OCI-LY3 (cell line): ENCODE measurements at regions not wholly inside any gene's neighbourhood (a gene's known extent, or its start where the extent isn't known, plus 50 kb on each side); places are given as distances from the start of the nearest gene placed in this dataset.

Source experiments
- EZH2phosphoT487 ChIP-seq: fragments of 200-600 bp; shearing (Covaris generic); IDR thresholded peaks from 2 replicates; pipeline ENCODE4 v1.6.1; 2018; ENCODE audit warnings: antibody characterized with exemption, mixed run types, low read depth
- TF ChIP-seq, protein P1 (sequence below): fragments of 200-600, 300-600 bp; sonication (generic); IDR thresholded peaks from 2 replicates; pipeline ENCODE4 v1.5.1; 2014; ENCODE audit warnings: antibody characterized with exemption, low read length, low read depth

GRCh38 chr22:48753381-48753730 is 1074.3 kb downstream of the BRD1 start:
- TF ChIP-seq, protein P1, sequence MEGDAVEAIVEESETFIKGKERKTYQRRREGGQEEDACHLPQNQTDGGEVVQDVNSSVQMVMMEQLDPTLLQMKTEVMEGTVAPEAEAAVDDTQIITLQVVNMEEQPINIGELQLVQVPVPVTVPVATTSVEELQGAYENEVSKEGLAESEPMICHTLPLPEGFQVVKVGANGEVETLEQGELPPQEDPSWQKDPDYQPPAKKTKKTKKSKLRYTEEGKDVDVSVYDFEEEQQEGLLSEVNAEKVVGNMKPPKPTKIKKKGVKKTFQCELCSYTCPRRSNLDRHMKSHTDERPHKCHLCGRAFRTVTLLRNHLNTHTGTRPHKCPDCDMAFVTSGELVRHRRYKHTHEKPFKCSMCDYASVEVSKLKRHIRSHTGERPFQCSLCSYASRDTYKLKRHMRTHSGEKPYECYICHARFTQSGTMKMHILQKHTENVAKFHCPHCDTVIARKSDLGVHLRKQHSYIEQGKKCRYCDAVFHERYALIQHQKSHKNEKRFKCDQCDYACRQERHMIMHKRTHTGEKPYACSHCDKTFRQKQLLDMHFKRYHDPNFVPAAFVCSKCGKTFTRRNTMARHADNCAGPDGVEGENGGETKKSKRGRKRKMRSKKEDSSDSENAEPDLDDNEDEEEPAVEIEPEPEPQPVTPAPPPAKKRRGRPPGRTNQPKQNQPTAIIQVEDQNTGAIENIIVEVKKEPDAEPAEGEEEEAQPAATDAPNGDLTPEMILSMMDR: no peak
- no peak for TF ChIP-seq EZH2phosphoT487
